ACC112 (cell line): ENCODE measurements at regions not wholly inside any gene's neighbourhood (a gene's known extent, or its start where the extent isn't known, plus 50 kb on each side); places are given as distances from the start of the nearest gene placed in this dataset.

Experiments used
- H2AFZ ChIP-seq: fragments of 200-600 bp; sonication (generic); one replicate; pipeline ENCODE4 v1.6.0; 2017; ENCODE audit warnings: antibody characterized with exemption, low read length; ENCODE audit not compliant: unreplicated experiment
- H3K27ac ChIP-seq: fragments of 200-600 bp; sonication (generic); 2 replicates; pipeline ENCODE4 v1.5.1; 2014; ENCODE audit warnings: low read depth, mild to moderate bottlenecking, antibody characterized with exemption, low read length, moderate library complexity
- H3K27me3 ChIP-seq: fragments of 200-600 bp; sonication (generic); 2 replicates; pipeline ENCODE4 v1.6.1; 2014; ENCODE audit warnings: mild to moderate bottlenecking, antibody characterized with exemption, low read length, moderate library complexity, mixed read lengths; ENCODE audit not compliant: insufficient read depth
- H3K36me3 ChIP-seq: fragments of 200-600 bp; sonication (generic); 2 replicates; pipeline ENCODE4 v1.6.1; 2016; ENCODE audit warnings: mild to moderate bottlenecking, antibody characterized with exemption, low read length, moderate library complexity, mixed read lengths; ENCODE audit not compliant: insufficient read depth
- H3K4me1 ChIP-seq: fragments of 200-600 bp; sonication (generic); one replicate; pipeline ENCODE4 v1.6.1; 2016; ENCODE audit warnings: low read length, mixed read lengths; ENCODE audit not compliant: insufficient read depth, unreplicated experiment, control insufficient read depth
- H3K4me3 ChIP-seq: fragments of 200-600 bp; sonication (generic); 2 replicates; pipeline ENCODE4 v1.5.1; 2014; ENCODE audit warnings: mild to moderate bottlenecking, low read depth, low read length
- H3K79me2 ChIP-seq: fragments of 200-600 bp; sonication (generic); one replicate; pipeline ENCODE4 v1.6.0; 2016; ENCODE audit warnings: low read length; ENCODE audit not compliant: control insufficient read depth, unreplicated experiment, insufficient read depth

- Histone ChIP-seq H3K27me3 (no peaks in the 10 kb centered on the region), H3K4me3 (no peak overlapping the region), H2AFZ (no peak overlapping the region), H3K79me2 (no peaks in the 10 kb centered on the region), H3K36me3 (no peaks in the 10 kb centered on the region), H3K4me1 (no peaks in the 10 kb centered on the region), H3K27ac (no peak overlapping the region)
Measured at GRCh38 chr15:26477044-26477443, 295.8 kb downstream of the GABRB3 start.

- Histone ChIP-seq H3K4me1 (no peaks in the 10 kb centered on the region), H3K36me3 (no peaks in the 10 kb centered on the region), H3K79me2 (no peaks in the 10 kb centered on the region), H3K27ac (no peak overlapping the region), H2AFZ (no peak overlapping the region), H3K4me3 (no peak overlapping the region), H3K27me3 (no peaks in the 10 kb centered on the region)
Measured at GRCh38 chr15:26475554-26475953, 297.3 kb downstream of the GABRB3 start.

- Histone ChIP-seq H3K4me3 (no peak overlapping the region), H3K27ac (no peak overlapping the region), H3K27me3 (no peaks in the 10 kb centered on the region), H3K79me2 (no peaks in the 10 kb centered on the region), H3K36me3 (no peaks in the 10 kb centered on the region), H2AFZ (no peak overlapping the region), H3K4me1 (no peaks in the 10 kb centered on the region)
Measured at GRCh38 chr15:26472661-26473060, 300.2 kb downstream of the GABRB3 start.

- H3K4me1 ChIP-seq: no peaks in the 10 kb centered on the region
- no peak overlapping the region for H3K4me3 ChIP-seq
- H3K79me2 ChIP-seq: no peaks in the 10 kb centered on the region
- H3K27me3 ChIP-seq: no peaks in the 10 kb centered on the region
- H3K36me3 ChIP-seq: no peaks in the 10 kb centered on the region
- no peak overlapping the region for H3K27ac ChIP-seq
- no peak overlapping the region for H2AFZ ChIP-seq
Measured at GRCh38 chr15:26461847-26462608, 310.8 kb downstream of the GABRB3 start.

GRCh38 chr15:26460165-26460564, 312.7 kb downstream of the GABRB3 start:
- no peak overlapping the region for H2AFZ ChIP-seq
- H3K36me3 ChIP-seq: no peaks in the 10 kb centered on the region
- no peak overlapping the region for H3K27ac ChIP-seq
- no peaks in the 10 kb centered on the region for H3K4me1 ChIP-seq
- H3K27me3 ChIP-seq: no peaks in the 10 kb centered on the region
- H3K4me3 ChIP-seq: no peak overlapping the region
- H3K79me2 ChIP-seq: no peaks in the 10 kb centered on the region

GRCh38 chr15:26455828-26456227, 317.0 kb downstream of the GABRB3 start:
- Histone ChIP-seq H2AFZ (no peak overlapping the region), H3K4me3 (no peak overlapping the region), H3K36me3 (no peaks in the 10 kb centered on the region), H3K79me2 (no peaks in the 10 kb centered on the region), H3K27ac (no peak overlapping the region), H3K27me3 (no peaks in the 10 kb centered on the region), H3K4me1 (no peaks in the 10 kb centered on the region)

GRCh38 chr15:26453914-26454313, 319.0 kb downstream of the GABRB3 start:
- Histone ChIP-seq H2AFZ (no peak overlapping the region), H3K4me3 (no peak overlapping the region), H3K36me3 (no peaks in the 10 kb centered on the region), H3K79me2 (no peaks in the 10 kb centered on the region), H3K27me3 (no peaks in the 10 kb centered on the region), H3K27ac (no peak overlapping the region), H3K4me1 (no peaks in the 10 kb centered on the region)

GRCh38 chr15:26451995-26452394, 320.9 kb downstream of the GABRB3 start:
- no peaks in the 10 kb centered on the region for H3K4me1 ChIP-seq
- H3K4me3 ChIP-seq: no peak overlapping the region
- no peaks in the 10 kb centered on the region for H3K27me3 ChIP-seq
- H3K79me2 ChIP-seq: no peaks in the 10 kb centered on the region
- H2AFZ ChIP-seq: no peak overlapping the region
- no peaks in the 10 kb centered on the region for H3K36me3 ChIP-seq
- no peak overlapping the region for H3K27ac ChIP-seq

- Histone ChIP-seq H3K36me3 (no peaks in the 10 kb centered on the region), H3K27ac (no peak overlapping the region), H3K4me1 (no peaks in the 10 kb centered on the region), H3K79me2 (no peaks in the 10 kb centered on the region), H3K27me3 (no peaks in the 10 kb centered on the region), H2AFZ (no peak overlapping the region), H3K4me3 (no peak overlapping the region)
Measured at GRCh38 chr15:26449291-26449690, 323.6 kb downstream of the GABRB3 start.

- no peaks in the 10 kb centered on the region for H3K36me3 ChIP-seq
- H3K4me1 ChIP-seq: no peaks in the 10 kb centered on the region
- H3K79me2 ChIP-seq: no peaks in the 10 kb centered on the region
- H3K27ac ChIP-seq: no peak overlapping the region
- no peak overlapping the region for H2AFZ ChIP-seq
- no peak overlapping the region for H3K4me3 ChIP-seq
- no peaks in the 10 kb centered on the region for H3K27me3 ChIP-seq
Measured at GRCh38 chr15:26443321-26443720, 329.5 kb downstream of the GABRB3 start.

- no peaks in the 10 kb centered on the region for H3K27me3 ChIP-seq
- H2AFZ ChIP-seq: no peak overlapping the region
- no peaks in the 10 kb centered on the region for H3K4me1 ChIP-seq
- no peaks in the 10 kb centered on the region for H3K79me2 ChIP-seq
- H3K4me3 ChIP-seq: no peak overlapping the region
- no peaks in the 10 kb centered on the region for H3K36me3 ChIP-seq
- no peak overlapping the region for H3K27ac ChIP-seq
Measured at GRCh38 chr15:26442680-26443079, 330.2 kb downstream of the GABRB3 start.
